SJSA1 (cell line): ENCODE measurements at regions not wholly inside any gene's neighbourhood (a gene's known extent, or its start where the extent isn't known, plus 50 kb on each side); places are given as distances from the start of the nearest gene placed in this dataset.

Experiments used
- DNase-seq, 2 experiments: peaks; one replicate each; pipeline ENCODE4 v3.0.0-alpha.2; 2015 to 2020; ENCODE audit warnings: low spot score in 2 of 2, low read depth in 1 of 2
- H3K27ac ChIP-seq: fragments of 250-450 bp; sonication (Bioruptor Pico); 2 replicates; pipeline ENCODE4 v1.5.1; 2020; ENCODE audit warnings: mild to moderate bottlenecking, moderate library complexity
- H3K27me3 ChIP-seq: fragments of 250-450 bp; sonication (Bioruptor Pico); replicated peaks from 2 replicates; pipeline ENCODE4 v1.5.1; 2020; ENCODE audit warnings: mild to moderate bottlenecking, moderate library complexity
- H3K36me3 ChIP-seq: fragments of 250-450 bp; sonication (Bioruptor Pico); 2 replicates; pipeline ENCODE4 v1.5.1; 2020; ENCODE audit warnings: mild to moderate bottlenecking
- H3K4me1 ChIP-seq: fragments of 250-450 bp; sonication (Bioruptor Pico); replicated peaks from 2 replicates; pipeline ENCODE4 v1.6.1; 2021; ENCODE audit warnings: mild to moderate bottlenecking
- H3K4me3 ChIP-seq: fragments of 250-450 bp; sonication (Bioruptor Pico); 2 replicates; pipeline ENCODE4 v1.5.1; 2020; ENCODE audit warnings: mild to moderate bottlenecking
- H3K9me3 ChIP-seq: fragments of 250-450 bp; sonication (Bioruptor Pico); replicated peaks from 2 replicates; pipeline ENCODE4 v1.5.1; 2020; ENCODE audit warnings: mild to moderate bottlenecking

DNA sequence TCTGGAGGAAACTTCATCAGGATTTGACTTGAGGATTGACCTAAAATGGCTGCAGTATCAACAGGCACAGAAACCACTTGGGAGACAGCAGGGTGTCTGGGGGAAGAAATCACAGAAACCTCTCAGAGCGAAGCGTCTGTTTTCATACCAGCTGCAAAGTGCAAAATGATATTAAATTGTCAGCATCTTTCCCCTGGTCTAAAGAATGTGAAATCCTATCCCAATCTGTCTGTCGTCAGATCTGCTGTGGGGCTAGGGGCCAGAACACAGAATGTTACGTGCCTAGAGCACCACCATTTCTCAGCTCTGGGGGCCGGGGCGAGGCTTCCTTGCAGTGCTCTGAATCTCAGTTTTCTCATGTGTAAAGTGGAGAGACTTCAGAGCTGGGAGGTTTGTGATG is 54.1 kb upstream of the MYCN start:
- Histone ChIP-seq H3K4me1 (no peaks in the 10 kb centered on the region), H3K27me3 (no peaks in the 10 kb centered on the region)

GRCh38 chr2:15889442-15890123 is 50.8 kb upstream of the MYCN start:
- Histone ChIP-seq H3K36me3 (no peaks in the 10 kb centered on the region), H3K4me3 (no peak overlapping the region), H3K27ac (no peak overlapping the region), H3K27me3 (no peaks in the 10 kb centered on the region; the same call in 1 of the 2 replicates), H3K4me1 (no peaks in the 10 kb centered on the region), H3K9me3 (no peaks in the 10 kb centered on the region)
- no peak for DNase-seq

More for the DNA sequence above, 54.1 kb upstream of the MYCN start:
- no peak overlapping the region for H3K27ac ChIP-seq
- H3K9me3 ChIP-seq, result no peaks in the 10 kb centered on the region
- H3K36me3 ChIP-seq, result no peaks in the 10 kb centered on the region
- H3K4me3 ChIP-seq, result no peak overlapping the region
- no peak for DNase-seq

DNA sequence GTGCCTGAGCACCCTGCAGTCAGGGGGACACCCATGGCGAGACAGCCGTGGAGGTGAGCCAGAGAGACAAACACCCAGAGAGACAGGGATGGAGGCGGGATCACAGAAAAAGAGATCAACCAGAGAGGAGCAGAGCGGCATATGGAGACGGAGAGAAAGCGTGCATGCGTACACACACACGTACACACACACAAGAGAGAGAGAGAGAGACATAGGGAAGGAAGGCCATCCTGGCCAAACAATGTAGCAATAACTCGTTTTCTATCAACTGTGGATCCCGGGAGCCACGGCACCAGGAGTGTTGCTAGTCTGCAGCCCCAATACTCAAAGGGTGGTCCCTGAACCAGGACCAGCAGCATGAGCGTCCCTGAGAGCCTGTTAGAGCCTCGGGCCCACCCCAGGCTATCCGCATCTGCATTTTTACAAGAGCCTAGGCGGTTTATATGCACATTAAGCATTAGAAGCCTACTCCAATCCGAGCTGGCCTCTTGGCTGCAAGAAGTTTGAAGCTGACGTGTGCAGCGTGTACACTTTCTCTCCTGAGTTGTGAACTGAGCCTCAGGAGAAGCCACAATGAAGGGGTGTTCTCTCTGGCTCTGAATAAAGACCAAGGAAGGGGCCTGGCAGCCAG is 50.1 kb upstream of the MYCN start:
- H3K27me3 ChIP-seq, result no peaks in the 10 kb centered on the region; the same call in 1 of the 2 replicates
- H3K9me3 ChIP-seq, result no peaks in the 10 kb centered on the region
- H3K27ac ChIP-seq, result no peak overlapping the region
- H3K36me3 ChIP-seq, result no peaks in the 10 kb centered on the region
- H3K4me1 ChIP-seq, result no peaks in the 10 kb centered on the region
- H3K4me3 ChIP-seq, result no peak overlapping the region
- DNase-seq, result no peak
